OCI-LY7 (cell line): ENCODE measurements at regions not wholly inside any gene's neighbourhood (a gene's known extent, or its start where the extent isn't known, plus 50 kb on each side); places are given as distances from the start of the nearest gene placed in this dataset.

Experiments
- BruUV-seq: library from RNA; stranded (reverse); fragments of 400-500 nt; replicated peaks from 2 replicates; lab custom pipeline; 2021; lab: Mats Ljungman, UMichigan
- CTCF ChIA-PET: fragments of 300-600 bp; sonication (Branson Sonifier 250); formaldehyde crosslinking; loops from one replicate; lab custom pipeline; 2022; ENCODE audit warnings: antibody characterized with exemption; ENCODE audit not compliant: unreplicated experiment; lab: Charles Lee
- POLR2A ChIA-PET: fragments of 300-600 bp; sonication (Branson Sonifier 250); formaldehyde crosslinking; loops from one replicate; lab custom pipeline; 2022; ENCODE audit warnings: antibody characterized with exemption; lab: Charles Lee
- DNase-seq: peaks from one replicate; pipeline ENCODE4 v3.0.0-alpha.2; 2015; ENCODE audit warnings: low spot score
- H2AFZ ChIP-seq: fragments of 200-600 bp; sonication (generic), shearing (Covaris generic); 2 replicates; pipeline ENCODE4 v1.6.1; 2014; ENCODE audit warnings: mild to moderate bottlenecking, antibody characterized with exemption, low read length, moderate library complexity
- H3K27ac ChIP-seq: fragments of 200-600 bp; sonication (generic); 2 replicates; pipeline ENCODE4 v1.5.1; 2014; ENCODE audit warnings: mixed run types, low read depth, mild to moderate bottlenecking, moderate library complexity, low read length, inconsistent platforms; ENCODE audit not compliant: poor library complexity, severe bottlenecking
- H3K36me3 ChIP-seq: fragments of 200-600 bp; sonication (generic); 2 replicates; pipeline ENCODE4 v1.6.1; 2014; ENCODE audit warnings: mild to moderate bottlenecking, antibody characterized with exemption, low read length, moderate library complexity, mixed read lengths; ENCODE audit not compliant: insufficient read depth
- H3K4me1 ChIP-seq: fragments of 200-600 bp; sonication (generic); 2 replicates; pipeline ENCODE4 v1.5.1; 2014; ENCODE audit warnings: mild to moderate bottlenecking, low read length; ENCODE audit not compliant: insufficient read depth, poor library complexity, severe bottlenecking
- H3K4me2 ChIP-seq: fragments of 200-600 bp; sonication (generic); 2 replicates; pipeline ENCODE4 v1.6.1; 2014; ENCODE audit warnings: mild to moderate bottlenecking, low read length
- H3K4me3 ChIP-seq: fragments of 200-600 bp; sonication (generic); 2 replicates; pipeline ENCODE4 v1.5.1; 2014; ENCODE audit warnings: mild to moderate bottlenecking, low read depth, low read length; ENCODE audit not compliant: poor library complexity, severe bottlenecking
- H3K79me2 ChIP-seq: fragments of 200-600 bp; sonication (generic); 2 replicates; pipeline ENCODE4 v1.6.1; 2016; ENCODE audit warnings: low read depth, mild to moderate bottlenecking, low read length, moderate library complexity, mixed read lengths; ENCODE audit not compliant: insufficient read depth
- H3K9me2 ChIP-seq: fragments of 200-600 bp; sonication (generic); 2 replicates; pipeline ENCODE4 v1.6.1; 2016; ENCODE audit warnings: mild to moderate bottlenecking, low read length, mixed read lengths; ENCODE audit not compliant: insufficient read depth
- H3K9me3 ChIP-seq: fragments of 200-600 bp; sonication (generic); 2 replicates; pipeline ENCODE4 v1.6.1; 2014; ENCODE audit warnings: mild to moderate bottlenecking, mixed run types, low read length, mixed read lengths
- H4K20me1 ChIP-seq: fragments of 200-600 bp; sonication (generic); 2 replicates; pipeline ENCODE4 v1.6.1; 2014; ENCODE audit warnings: mild to moderate bottlenecking, antibody characterized with exemption, low read length, moderate library complexity, mixed read lengths; ENCODE audit not compliant: insufficient read depth
- CTCF ChIP-seq: fragments of 200-600 bp; sonication (generic); conservative IDR thresholded peaks from 2 replicates; pipeline ENCODE4 v1.5.1; 2014; ENCODE audit warnings: mild to moderate bottlenecking, antibody characterized with exemption, low read length, moderate library complexity, mixed read lengths
- EZH2phosphoT487 ChIP-seq: fragments of 200-600 bp; sonication (generic); IDR thresholded peaks from 2 replicates; pipeline ENCODE4 v1.6.1; 2018; ENCODE audit warnings: low read depth, borderline replicate concordance, mild to moderate bottlenecking, mixed run types, antibody characterized with exemption, low read length, moderate library complexity, mixed read lengths
- intact Hi-C: fragments of 100-400 bp; cut with micrococcal nuclease; formaldehyde crosslinking; loops from one replicate; pipeline ENCODE4 v1.10.0; 2022; ENCODE audit not compliant: unreplicated experiment

DNA sequence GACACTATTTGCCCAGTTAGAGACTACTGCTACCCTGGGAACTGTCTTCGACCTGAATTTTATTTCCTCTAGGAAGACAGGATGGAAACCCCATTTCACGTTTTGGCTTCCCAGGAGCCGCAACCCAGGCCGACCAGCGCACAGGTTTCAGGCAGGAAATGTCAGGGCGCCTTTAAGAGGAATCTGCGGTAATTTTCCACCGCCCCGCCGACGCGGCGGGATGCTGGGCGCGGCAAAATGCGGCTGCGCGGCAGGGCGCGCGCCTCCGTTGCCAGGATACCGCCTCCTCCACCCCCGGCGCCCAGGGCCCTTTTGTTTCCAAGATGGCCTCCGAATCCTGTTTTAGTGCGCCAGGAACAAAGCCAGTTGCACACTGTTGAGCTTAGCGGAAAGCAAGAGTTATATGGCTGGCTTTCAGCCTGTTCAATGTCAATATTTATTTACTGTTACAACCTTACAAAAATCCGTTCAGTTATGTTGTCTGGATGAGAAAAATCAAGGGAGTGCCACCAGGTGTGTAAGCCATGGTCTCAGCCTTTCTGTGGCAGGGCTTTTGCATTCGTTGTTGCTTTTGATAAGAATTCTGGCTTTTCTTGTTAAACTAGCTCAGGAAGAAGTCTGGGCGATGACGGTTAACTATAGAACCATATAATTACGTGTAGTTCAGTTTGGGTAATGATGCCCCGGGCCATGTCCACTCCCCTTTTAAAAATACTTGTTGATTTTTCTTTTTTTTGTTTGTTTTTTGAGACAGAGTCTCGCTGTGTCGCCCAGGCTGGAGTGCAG, 79.7 kb upstream of the CHD2 start:
- Histone ChIP-seq H4K20me1 (no peaks in the 10 kb centered on the region), H3K4me1 (peaks cover 74% of the 10 kb centered on the region), H3K36me3 (no peaks in the 10 kb centered on the region), H3K79me2 (peaks cover 4% of the 10 kb centered on the region; the same call in 1 of the 2 replicates), H2AFZ (peak overlapping the region; percentile 80), H3K9me2 (no peaks in the 10 kb centered on the region), H3K9me3 (no peaks in the 10 kb centered on the region), H3K4me3 (peak overlapping the region; percentile 58), H3K27ac (peak overlapping the region; percentile 71), H3K4me2 (peak overlapping the region; percentile 77)
- TF ChIP-seq CTCF (no peak), EZH2phosphoT487 (no peak)
- ChIA-PET POLR2A (interaction anchor here (0.7 to 9.4 kb wide), 14 partner anchors 10 to 102 kb away, joined by 3 to 205 read pairs (median 6); partner anchors contain the start of gene CHD2), CTCF (interaction anchor here (1.0 to 2.5 kb wide), 5 partner anchors 9 to 62 kb away, joined by 3 to 11 read pairs (median 4); no protein-coding TSS in a partner anchor)
- DNase-seq, result peak; percentile 91
- BruUV-seq, result TSS peak; percentile 94
- intact Hi-C loops, result loop anchor here (1.0 kb wide), 1 partner anchor 11 kb away; no protein-coding TSS in a partner anchor

DNA sequence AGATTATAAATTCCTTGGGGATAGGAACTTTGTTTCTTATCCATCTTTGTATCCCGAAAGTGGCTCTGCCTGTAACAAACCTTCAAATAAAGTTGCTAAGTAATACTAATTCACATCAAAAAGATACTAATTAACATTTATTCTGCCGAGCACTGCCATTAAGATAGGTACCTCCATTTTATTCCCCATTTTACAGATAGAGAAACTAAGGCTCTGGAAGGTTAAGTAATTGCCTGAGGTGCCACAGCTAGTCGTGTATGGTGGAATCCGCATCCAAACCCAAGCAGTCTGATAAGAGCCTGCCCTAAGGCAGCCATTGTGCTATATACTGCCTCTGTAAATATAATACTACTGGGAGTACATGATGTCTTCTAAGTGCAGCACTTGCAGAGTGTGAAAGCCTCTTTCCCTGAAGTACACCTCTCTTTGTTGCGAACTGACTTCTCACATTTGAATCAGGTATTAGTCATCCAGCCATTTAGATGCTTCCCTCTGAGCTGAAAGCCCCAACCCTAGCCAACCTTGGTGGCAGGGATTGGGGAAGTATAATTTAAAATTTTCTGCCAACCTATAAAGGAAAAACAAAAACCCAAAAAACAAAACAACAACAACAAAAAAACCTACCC, 78.5 kb upstream of the CHD2 start:
- H3K4me1 ChIP-seq, result peaks cover 82% of the 10 kb centered on the region

More for the DNA sequence above, 78.5 kb upstream of the CHD2 start:
- CTCF ChIA-PET, result interaction anchor here (1.2 to 2.5 kb wide), 2 partner anchors 10 to 79 kb away, joined by 3 to 11 read pairs; partner anchors contain the start of gene CHD2
- peak overlapping the region; percentile 77 for H3K4me2 ChIP-seq
- peak overlapping the region; percentile 80 for H2AFZ ChIP-seq
- POLR2A ChIA-PET, result interaction anchor here (0.8 to 9.4 kb wide), 9 partner anchors 8 to 109 kb away, joined by 3 to 205 read pairs (median 11); partner anchors contain the start of gene CHD2
- intact Hi-C loops, result no loop called here
- no peaks in the 10 kb centered on the region for H3K9me3 ChIP-seq
- no peaks in the 10 kb centered on the region for H4K20me1 ChIP-seq
- no TSS peak for BruUV-seq
- TF ChIP-seq CTCF, result no peak
- H3K4me3 ChIP-seq, result peak overlapping the region; percentile 2
- no peaks in the 10 kb centered on the region for H3K9me2 ChIP-seq
- H3K36me3 ChIP-seq, result no peaks in the 10 kb centered on the region
- H3K79me2 ChIP-seq, result peaks cover 4% of the 10 kb centered on the region; the same call in 1 of the 2 replicates
- H3K27ac ChIP-seq, result peak overlapping the region; percentile 71
- DNase-seq, result no peak
